Transverse colon (tissue), 4 donors: ENCODE measurements at regions not wholly inside any gene's neighbourhood (a gene's known extent, or its start where the extent isn't known, plus 50 kb on each side); places are given as distances from the start of the nearest gene placed in this dataset.

Source experiments
- EP300 ChIP-seq: sonication (generic); formaldehyde crosslinking; IDR thresholded peaks from one replicate; pipeline ENCODE4 v1.6.1; 2017; ENCODE audit warnings: antibody characterized with exemption, low read depth
- POLR2A ChIP-seq: fragments of 450-650 bp; IDR thresholded peaks from one replicate; pipeline ENCODE4 v1.6.1; 2016; ENCODE audit warnings: antibody characterized with exemption, mild to moderate bottlenecking, moderate library complexity
- POLR2AphosphoS5 ChIP-seq, 3 donors: sonication (generic); formaldehyde crosslinking; IDR thresholded peaks; one replicate each; pipeline ENCODE4 v1.6.1; 2016; ENCODE audit warnings: antibody characterized with exemption in 3 of 3
- TF ChIP-seq, protein P1 (sequence below), 5 experiments: fragments of 200-600 bp in 3 of 5; fragments of 450-650 bp in 2 of 5; sonication (generic) in 3 of 5; IDR thresholded peaks; 1 replicate in 2 of 5; 2 replicates in 3 of 5; pipeline ENCODE4 v1.5.1; 2016 to 2017; ENCODE audit warnings: antibody characterized with exemption in 5 of 5, inconsistent platforms in 3 of 5, mild to moderate bottlenecking in 2 of 5, moderate library complexity in 1 of 5

DNA sequence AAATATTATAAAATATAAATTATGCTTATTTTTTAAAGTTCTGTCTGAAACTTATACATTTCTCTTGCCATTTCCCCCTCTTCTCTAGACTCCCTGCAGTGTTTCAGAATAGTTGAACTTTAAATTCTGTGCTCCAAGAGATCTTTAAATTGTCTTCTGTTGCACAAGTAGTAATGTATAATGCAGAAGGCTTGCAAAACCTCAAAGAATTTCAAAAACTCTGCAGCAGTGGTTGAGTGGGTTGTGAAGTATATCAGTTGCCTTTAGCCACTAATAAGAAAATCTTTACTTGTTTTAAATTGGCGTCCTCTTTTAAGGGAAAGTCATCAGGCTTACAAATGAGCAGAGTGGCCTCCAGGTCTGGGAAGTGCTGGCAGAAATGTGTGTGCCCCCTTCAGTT lies 1153.3 kb upstream of the PABPC4L start:
- TF ChIP-seq, protein P1, sequence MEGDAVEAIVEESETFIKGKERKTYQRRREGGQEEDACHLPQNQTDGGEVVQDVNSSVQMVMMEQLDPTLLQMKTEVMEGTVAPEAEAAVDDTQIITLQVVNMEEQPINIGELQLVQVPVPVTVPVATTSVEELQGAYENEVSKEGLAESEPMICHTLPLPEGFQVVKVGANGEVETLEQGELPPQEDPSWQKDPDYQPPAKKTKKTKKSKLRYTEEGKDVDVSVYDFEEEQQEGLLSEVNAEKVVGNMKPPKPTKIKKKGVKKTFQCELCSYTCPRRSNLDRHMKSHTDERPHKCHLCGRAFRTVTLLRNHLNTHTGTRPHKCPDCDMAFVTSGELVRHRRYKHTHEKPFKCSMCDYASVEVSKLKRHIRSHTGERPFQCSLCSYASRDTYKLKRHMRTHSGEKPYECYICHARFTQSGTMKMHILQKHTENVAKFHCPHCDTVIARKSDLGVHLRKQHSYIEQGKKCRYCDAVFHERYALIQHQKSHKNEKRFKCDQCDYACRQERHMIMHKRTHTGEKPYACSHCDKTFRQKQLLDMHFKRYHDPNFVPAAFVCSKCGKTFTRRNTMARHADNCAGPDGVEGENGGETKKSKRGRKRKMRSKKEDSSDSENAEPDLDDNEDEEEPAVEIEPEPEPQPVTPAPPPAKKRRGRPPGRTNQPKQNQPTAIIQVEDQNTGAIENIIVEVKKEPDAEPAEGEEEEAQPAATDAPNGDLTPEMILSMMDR (IDR thresholded peaks at IDR 0.05) = no peak
- TF ChIP-seq POLR2A (no peak), POLR2AphosphoS5 (IDR thresholded peaks at IDR 0.05) (no peak), EP300 (no peak)
